Osteocyte (in vitro differentiated cells): ENCODE measurements at regions not wholly inside any gene's neighbourhood (a gene's known extent, or its start where the extent isn't known, plus 50 kb on each side); places are given as distances from the start of the nearest gene placed in this dataset.

Experiments
- DNase-seq: peaks from one replicate; pipeline ENCODE4 v3.0.0; 2021; ENCODE audit warnings: mixed read lengths; ENCODE audit not compliant: unreplicated experiment; ENCODE audit errors: extremely low spot score
- H3K27ac Mint-ChIP-seq: one replicate; pipeline ENCODE4 v1.8.0; 2021; ENCODE audit warnings: mild to moderate bottlenecking, mixed read lengths; ENCODE audit not compliant: unreplicated experiment
- H3K27me3 Mint-ChIP-seq: one replicate; pipeline ENCODE4 v1.8.0; 2021; ENCODE audit warnings: mixed read lengths; ENCODE audit not compliant: unreplicated experiment
- H3K36me3 Mint-ChIP-seq: one replicate; pipeline ENCODE4 v1.8.0; 2021; ENCODE audit warnings: mixed read lengths; ENCODE audit not compliant: unreplicated experiment
- H3K4me1 Mint-ChIP-seq: one replicate; pipeline ENCODE4 v1.8.0; 2021; ENCODE audit warnings: mixed read lengths; ENCODE audit not compliant: unreplicated experiment
- H3K4me3 Mint-ChIP-seq: one replicate; pipeline ENCODE4 v1.8.0; 2021; ENCODE audit warnings: mild to moderate bottlenecking, moderate library complexity, mixed read lengths; ENCODE audit not compliant: unreplicated experiment
- H3K9me3 Mint-ChIP-seq: one replicate; pipeline ENCODE4 v1.8.0; 2021; ENCODE audit warnings: mixed read lengths; ENCODE audit not compliant: unreplicated experiment
- TF ChIP-seq, protein P1 (sequence below): fragments of 200-600 bp; sonication (generic); IDR thresholded peaks from 2 replicates; pipeline ENCODE4 v1.5.0; 2021; ENCODE audit warnings: antibody characterized with exemption, mild to moderate bottlenecking, moderate library complexity

- TF ChIP-seq, protein P1, sequence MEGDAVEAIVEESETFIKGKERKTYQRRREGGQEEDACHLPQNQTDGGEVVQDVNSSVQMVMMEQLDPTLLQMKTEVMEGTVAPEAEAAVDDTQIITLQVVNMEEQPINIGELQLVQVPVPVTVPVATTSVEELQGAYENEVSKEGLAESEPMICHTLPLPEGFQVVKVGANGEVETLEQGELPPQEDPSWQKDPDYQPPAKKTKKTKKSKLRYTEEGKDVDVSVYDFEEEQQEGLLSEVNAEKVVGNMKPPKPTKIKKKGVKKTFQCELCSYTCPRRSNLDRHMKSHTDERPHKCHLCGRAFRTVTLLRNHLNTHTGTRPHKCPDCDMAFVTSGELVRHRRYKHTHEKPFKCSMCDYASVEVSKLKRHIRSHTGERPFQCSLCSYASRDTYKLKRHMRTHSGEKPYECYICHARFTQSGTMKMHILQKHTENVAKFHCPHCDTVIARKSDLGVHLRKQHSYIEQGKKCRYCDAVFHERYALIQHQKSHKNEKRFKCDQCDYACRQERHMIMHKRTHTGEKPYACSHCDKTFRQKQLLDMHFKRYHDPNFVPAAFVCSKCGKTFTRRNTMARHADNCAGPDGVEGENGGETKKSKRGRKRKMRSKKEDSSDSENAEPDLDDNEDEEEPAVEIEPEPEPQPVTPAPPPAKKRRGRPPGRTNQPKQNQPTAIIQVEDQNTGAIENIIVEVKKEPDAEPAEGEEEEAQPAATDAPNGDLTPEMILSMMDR: no peak
- H3K4me3 Mint-ChIP-seq: no peak overlapping the region
- H3K36me3 Mint-ChIP-seq: no peaks in the 10 kb centered on the region
- peaks cover 5% of the 10 kb centered on the region for H3K9me3 Mint-ChIP-seq
- H3K4me1 Mint-ChIP-seq: no peaks in the 10 kb centered on the region
- no peak for DNase-seq
- no peak overlapping the region for H3K27ac Mint-ChIP-seq
- no peaks in the 10 kb centered on the region for H3K27me3 Mint-ChIP-seq
These were observed 367.3 kb downstream of the ALG10 start for GRCh38 chr12:34389378-34390170.

- no peaks in the 10 kb centered on the region for H3K4me1 Mint-ChIP-seq
- TF ChIP-seq, protein P1: no peak
- H3K4me3 Mint-ChIP-seq: no peak overlapping the region
- no peaks in the 10 kb centered on the region for H3K27me3 Mint-ChIP-seq
- H3K36me3 Mint-ChIP-seq: no peaks in the 10 kb centered on the region
- no peak overlapping the region for H3K27ac Mint-ChIP-seq
- peaks cover 5% of the 10 kb centered on the region for H3K9me3 Mint-ChIP-seq
- DNase-seq: peak; percentile 79
These were observed 368.0 kb downstream of the ALG10 start for GRCh38 chr12:34390171-34390841.

DNA sequence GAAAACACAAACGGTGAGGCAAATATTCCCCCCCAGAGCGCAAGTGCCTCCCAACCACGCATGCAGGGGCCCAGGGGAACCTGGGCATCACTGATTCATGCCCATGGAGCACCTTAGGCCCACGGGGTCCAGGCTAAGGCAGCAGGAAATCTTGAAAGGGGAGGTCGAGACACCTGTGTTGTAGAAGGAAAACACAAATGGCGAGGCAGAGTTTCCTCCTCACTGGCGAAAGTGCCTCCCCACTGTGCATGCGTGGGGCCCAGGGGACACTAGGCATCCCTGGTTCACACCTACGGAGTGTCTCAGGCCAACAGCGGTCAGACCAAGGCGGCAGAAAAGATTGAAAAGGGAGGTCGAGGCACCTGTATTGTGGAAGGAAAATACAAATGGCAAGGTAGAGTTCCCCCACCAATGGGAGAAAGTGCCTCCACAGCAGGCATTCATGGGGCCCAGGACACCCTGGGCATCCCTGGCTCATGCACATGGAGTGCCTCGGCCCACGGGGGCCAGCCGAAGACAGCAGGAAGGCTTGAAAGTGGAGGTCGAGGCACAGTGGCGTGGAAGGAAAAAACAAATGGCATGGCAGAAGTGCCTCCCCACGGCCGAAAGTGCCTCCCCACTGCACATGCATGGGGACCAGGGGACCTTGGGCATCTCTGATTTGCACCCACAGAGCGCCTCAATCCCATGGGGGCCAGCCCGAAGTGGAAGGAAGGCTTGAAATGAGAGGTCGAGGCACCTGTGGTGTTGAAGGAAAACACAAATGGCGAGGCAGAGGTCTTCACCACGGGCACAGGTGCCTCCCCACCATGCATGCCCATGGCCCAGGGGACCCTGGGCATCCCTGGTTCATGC lies 368.8 kb downstream of the ALG10 start:
- Mint-ChIP-seq H3K4me3 (no peak overlapping the region), H3K4me1 (no peaks in the 10 kb centered on the region), H3K9me3 (peaks cover 5% of the 10 kb centered on the region), H3K27ac (no peak overlapping the region), H3K27me3 (no peaks in the 10 kb centered on the region), H3K36me3 (no peaks in the 10 kb centered on the region)
- peak; percentile 72 for DNase-seq
- TF ChIP-seq, protein P1: no peak

- no peaks in the 10 kb centered on the region for H3K27me3 Mint-ChIP-seq
- H3K4me3 Mint-ChIP-seq: no peak overlapping the region
- DNase-seq: peak; percentile 79
- H3K9me3 Mint-ChIP-seq: peaks cover 5% of the 10 kb centered on the region
- no peak overlapping the region for H3K27ac Mint-ChIP-seq
- no peaks in the 10 kb centered on the region for H3K4me1 Mint-ChIP-seq
- no peaks in the 10 kb centered on the region for H3K36me3 Mint-ChIP-seq
- TF ChIP-seq, protein P1: no peak
These were observed 369.7 kb downstream of the ALG10 start for GRCh38 chr12:34391771-34392581.
